Activated B cell treated with CpG ODN at 0.5 μM for 24 hours (primary cell): ENCODE measurements at regions not wholly inside any gene's neighbourhood (a gene's known extent, or its start where the extent isn't known, plus 50 kb on each side); places are given as distances from the start of the nearest gene placed in this dataset.

Experiments
- ATAC-seq: fragments of 200-7000 bp; cut with Tn5 transposase; one replicate; pipeline ENCODE4 v1.10.0; 2021; ENCODE audit warnings: low read depth, mild to moderate bottlenecking, moderate library complexity
- CTCF ChIA-PET: fragments of 350-600 bp; sonication (Branson Sonifier 250); formaldehyde crosslinking; loops from one replicate; lab custom pipeline; 2021; ENCODE audit warnings: antibody characterized with exemption; lab: Charles Lee
- POLR2A ChIA-PET: fragments of 350-600 bp; sonication (Branson Sonifier 250); formaldehyde crosslinking; loops from one replicate; lab custom pipeline; 2021; ENCODE audit warnings: antibody characterized with exemption; lab: Charles Lee
- DNase-seq: peaks from one replicate; pipeline ENCODE4 v3.0.0; 2022
- H3K27ac Mint-ChIP-seq: one replicate; pipeline ENCODE4 v1.8.0; 2020; ENCODE audit warnings: mixed read lengths
- H3K27me3 Mint-ChIP-seq: one replicate; pipeline ENCODE4 v1.8.0; 2021; ENCODE audit warnings: mixed read lengths
- H3K36me3 Mint-ChIP-seq: one replicate; pipeline ENCODE4 v1.8.0; 2021; ENCODE audit warnings: low read depth, mixed read lengths
- H3K4me1 Mint-ChIP-seq: one replicate; pipeline ENCODE4 v1.8.0; 2021; ENCODE audit warnings: mixed read lengths
- H3K4me3 Mint-ChIP-seq: one replicate; pipeline ENCODE4 v1.8.0; 2020; ENCODE audit warnings: mild to moderate bottlenecking, mixed read lengths
- H3K9me3 Mint-ChIP-seq: one replicate; pipeline ENCODE4 v1.8.0; 2020; ENCODE audit warnings: mixed read lengths
- intact Hi-C: fragments of 100-400 bp; cut with micrococcal nuclease; formaldehyde crosslinking; loops from one replicate; pipeline ENCODE4 v1.15.1; 2024
- TF ChIP-seq, protein P1 (sequence below): fragments of 200-600 bp; IDR thresholded peaks from one replicate; pipeline ENCODE4 v1.8.0; 2022; ENCODE audit warnings: antibody characterized with exemption, mild to moderate bottlenecking

DNA sequence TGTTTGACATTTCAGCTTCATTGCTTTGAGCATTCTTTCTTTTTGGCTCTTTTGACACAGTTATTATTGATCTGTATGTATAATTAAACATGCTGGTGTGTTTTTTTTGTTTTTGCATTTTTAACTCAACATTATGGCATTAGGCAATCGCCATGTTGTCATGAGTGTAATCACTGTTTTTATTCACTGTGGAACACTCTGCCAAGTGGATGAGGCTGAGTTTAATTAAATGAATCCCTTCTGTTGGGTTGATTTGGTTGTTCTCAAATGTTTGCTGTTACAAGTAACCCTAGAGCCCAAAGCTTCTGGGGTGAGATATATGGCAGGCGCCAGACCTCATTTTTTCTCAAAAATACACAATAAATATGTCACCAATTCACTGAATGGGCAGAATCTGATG, 428.1 kb downstream of the MATN1 start:
- DNase-seq (no peak), ATAC-seq (no peak)
- CTCF ChIA-PET = no interaction called here
- Mint-ChIP-seq H3K4me3 (no peak overlapping the region), H3K27ac (no peak overlapping the region), H3K27me3 (no peaks in the 10 kb centered on the region), H3K4me1 (no peaks in the 10 kb centered on the region), H3K9me3 (peaks cover 3% of the 10 kb centered on the region), H3K36me3 (no peaks in the 10 kb centered on the region)
- intact Hi-C loops = no loop called here
- TF ChIP-seq, protein P1, sequence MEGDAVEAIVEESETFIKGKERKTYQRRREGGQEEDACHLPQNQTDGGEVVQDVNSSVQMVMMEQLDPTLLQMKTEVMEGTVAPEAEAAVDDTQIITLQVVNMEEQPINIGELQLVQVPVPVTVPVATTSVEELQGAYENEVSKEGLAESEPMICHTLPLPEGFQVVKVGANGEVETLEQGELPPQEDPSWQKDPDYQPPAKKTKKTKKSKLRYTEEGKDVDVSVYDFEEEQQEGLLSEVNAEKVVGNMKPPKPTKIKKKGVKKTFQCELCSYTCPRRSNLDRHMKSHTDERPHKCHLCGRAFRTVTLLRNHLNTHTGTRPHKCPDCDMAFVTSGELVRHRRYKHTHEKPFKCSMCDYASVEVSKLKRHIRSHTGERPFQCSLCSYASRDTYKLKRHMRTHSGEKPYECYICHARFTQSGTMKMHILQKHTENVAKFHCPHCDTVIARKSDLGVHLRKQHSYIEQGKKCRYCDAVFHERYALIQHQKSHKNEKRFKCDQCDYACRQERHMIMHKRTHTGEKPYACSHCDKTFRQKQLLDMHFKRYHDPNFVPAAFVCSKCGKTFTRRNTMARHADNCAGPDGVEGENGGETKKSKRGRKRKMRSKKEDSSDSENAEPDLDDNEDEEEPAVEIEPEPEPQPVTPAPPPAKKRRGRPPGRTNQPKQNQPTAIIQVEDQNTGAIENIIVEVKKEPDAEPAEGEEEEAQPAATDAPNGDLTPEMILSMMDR = no peak
- POLR2A ChIA-PET = no interaction called here

DNA sequence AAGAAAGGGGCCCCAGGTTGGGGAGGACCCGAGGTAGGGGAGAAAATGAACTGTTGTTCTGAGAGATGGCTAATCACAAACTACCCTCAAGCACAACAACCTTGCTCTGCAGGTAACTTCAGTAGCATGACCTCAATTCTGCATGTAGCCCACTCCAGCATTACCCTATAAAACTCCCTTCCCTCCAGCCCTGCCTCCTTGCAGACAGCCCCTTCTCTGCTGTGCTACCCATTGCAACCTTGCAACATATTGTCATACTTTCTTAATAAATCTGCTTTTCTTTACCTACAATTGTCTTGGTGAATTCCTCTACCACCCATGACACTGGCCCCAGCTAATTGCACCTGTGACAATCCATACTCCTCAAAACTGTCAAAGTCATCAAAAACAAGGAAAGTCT, 428.9 kb downstream of the MATN1 start:
- CTCF ChIA-PET = no interaction called here
- Mint-ChIP-seq H3K4me1 (no peaks in the 10 kb centered on the region), H3K9me3 (peaks cover 3% of the 10 kb centered on the region)

DNA sequence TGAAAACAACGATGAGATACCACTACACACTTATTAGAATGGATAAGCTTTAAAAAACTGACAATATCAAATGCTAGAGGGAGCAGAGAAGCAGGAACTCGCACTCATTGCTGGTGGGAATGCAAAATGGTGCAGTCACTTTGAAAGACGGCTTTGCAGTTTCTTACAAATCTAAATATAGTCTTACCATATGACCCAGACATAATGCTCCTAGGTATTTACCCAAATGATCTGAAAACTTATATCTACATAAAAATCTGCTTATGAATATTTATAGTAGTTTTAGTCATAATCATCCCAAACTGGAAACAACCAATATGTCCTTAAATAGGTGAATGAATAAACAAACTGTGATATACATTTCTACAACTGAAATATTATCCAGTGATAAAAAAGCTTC, 430.9 kb downstream of the MATN1 start:
- no peak overlapping the region for H3K27ac Mint-ChIP-seq
- ChIA-PET CTCF (no interaction called here), POLR2A (no interaction called here)
- TF ChIP-seq, protein P1 = no peak
- ATAC-seq (no peak), DNase-seq (no peak)
- intact Hi-C loops = no loop called here
- no peaks in the 10 kb centered on the region for H3K36me3 Mint-ChIP-seq
- no peaks in the 10 kb centered on the region for H3K4me1 Mint-ChIP-seq
- H3K27me3 Mint-ChIP-seq = peaks cover 12% of the 10 kb centered on the region
- no peak overlapping the region for H3K4me3 Mint-ChIP-seq
- no peaks in the 10 kb centered on the region for H3K9me3 Mint-ChIP-seq

More for the DNA sequence above, 428.9 kb downstream of the MATN1 start:
- POLR2A ChIA-PET = no interaction called here
- H3K4me3 Mint-ChIP-seq = no peak overlapping the region
- H3K27ac Mint-ChIP-seq = no peak overlapping the region
- TF ChIP-seq, protein P1 = no peak
- H3K27me3 Mint-ChIP-seq = no peaks in the 10 kb centered on the region
- intact Hi-C loops = no loop called here
- H3K36me3 Mint-ChIP-seq = no peaks in the 10 kb centered on the region
- no peak for ATAC-seq
- no peak for DNase-seq

DNA sequence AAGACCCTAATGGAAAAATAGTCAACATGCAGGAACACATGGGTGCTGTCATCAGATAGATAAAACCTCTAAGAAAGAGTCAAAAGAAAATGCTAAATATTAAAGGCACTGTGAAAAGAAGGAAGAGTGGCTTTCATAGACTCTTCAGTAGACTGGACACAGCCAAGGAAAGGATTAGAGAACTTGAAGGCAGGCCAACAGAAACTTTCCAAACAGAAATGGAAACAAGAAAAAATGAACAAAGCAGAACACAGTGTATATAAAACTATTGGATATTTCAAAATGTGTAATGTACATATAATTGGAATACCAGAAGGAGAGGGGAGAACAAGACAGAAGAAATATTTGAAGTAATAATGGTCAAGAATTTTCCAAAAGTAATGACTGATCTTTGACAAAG, 431.9 kb downstream of the MATN1 start:
- Mint-ChIP-seq H3K27ac (no peak overlapping the region), H3K27me3 (peaks cover 13% of the 10 kb centered on the region)

DNA sequence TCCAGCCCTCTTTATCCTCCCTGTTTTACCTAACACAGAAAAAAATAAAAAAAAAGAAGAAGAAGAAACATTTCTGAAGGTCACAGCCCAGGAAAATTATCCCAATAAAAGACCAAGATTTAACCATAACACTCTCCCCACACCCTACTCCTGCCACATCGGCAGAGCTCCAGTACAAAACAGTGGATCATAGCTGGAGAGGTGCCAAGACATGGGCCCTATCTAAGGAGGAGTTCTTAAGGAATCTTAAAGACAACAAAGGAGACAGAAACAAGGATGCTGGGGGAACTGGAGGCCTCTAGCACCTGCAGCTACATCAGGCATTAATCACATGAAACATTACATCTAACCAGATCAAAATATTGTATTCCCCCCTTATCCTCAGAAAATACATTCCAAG, 432.8 kb downstream of the MATN1 start:
- Mint-ChIP-seq H3K27ac (no peak overlapping the region), H3K36me3 (no peaks in the 10 kb centered on the region), H3K9me3 (no peaks in the 10 kb centered on the region), H3K27me3 (peaks cover 13% of the 10 kb centered on the region), H3K4me1 (no peaks in the 10 kb centered on the region), H3K4me3 (no peak overlapping the region)
- TF ChIP-seq, protein P1 = no peak
- no peak for DNase-seq
- POLR2A ChIA-PET = no interaction called here
- ATAC-seq = no peak
- CTCF ChIA-PET = no interaction called here
- intact Hi-C loops = no loop called here

More for the DNA sequence above, 431.9 kb downstream of the MATN1 start:
- DNase-seq (no peak), ATAC-seq (no peak)
- TF ChIP-seq, protein P1 = no peak
- no peaks in the 10 kb centered on the region for H3K9me3 Mint-ChIP-seq
- H3K4me3 Mint-ChIP-seq = no peak overlapping the region
- H3K36me3 Mint-ChIP-seq = no peaks in the 10 kb centered on the region
- intact Hi-C loops = no loop called here
- CTCF ChIA-PET = no interaction called here
- no peaks in the 10 kb centered on the region for H3K4me1 Mint-ChIP-seq
- POLR2A ChIA-PET = no interaction called here
